Smooth muscle cell (in vitro differentiated cells): ENCODE measurements at regions not wholly inside any gene's neighbourhood (a gene's known extent, or its start where the extent isn't known, plus 50 kb on each side); places are given as distances from the start of the nearest gene placed in this dataset.
A peak's percentile ranks its signal among the peaks of the same experiment; 100 is the strongest.

Experiments used
- DNase-seq: peaks from one replicate; lab custom pipeline; 2025; ENCODE audit not compliant: unreplicated experiment; lab: John Stamatoyannopoulos, UW
- H2AFZ ChIP-seq: fragments of 200-600 bp; sonication (generic); 2 replicates; pipeline ENCODE4 v1.6.0; 2016; ENCODE audit warnings: antibody characterized with exemption, low read depth, mild to moderate bottlenecking
- H3F3A ChIP-seq: fragments of 200-600 bp; sonication (generic); 2 replicates; pipeline ENCODE4 v1.6.0; 2017; ENCODE audit warnings: antibody characterized with exemption, low read depth
- H3K27ac ChIP-seq: fragments of 200-600 bp; sonication (generic); 2 replicates; pipeline ENCODE4 v1.5.1; 2016; ENCODE audit warnings: low read depth, mild to moderate bottlenecking
- H3K27me3 ChIP-seq: fragments of 200-600 bp; sonication (generic); 2 replicates; pipeline ENCODE4 v1.6.1; 2016; ENCODE audit warnings: low read depth, mild to moderate bottlenecking
- H3K36me3 ChIP-seq: fragments of 200-600 bp; sonication (generic); 2 replicates; pipeline ENCODE4 v1.5.1; 2016; ENCODE audit warnings: low read depth
- H3K4me1 ChIP-seq: fragments of 200-600 bp; sonication (generic); 2 replicates; pipeline ENCODE4 v1.5.1; 2016; ENCODE audit warnings: low read depth
- H3K4me2 ChIP-seq: fragments of 200-600 bp; sonication (generic); 2 replicates; pipeline ENCODE4 v1.6.0; 2016; ENCODE audit warnings: mild to moderate bottlenecking
- H3K4me3 ChIP-seq: fragments of 200-600 bp; sonication (generic); 2 replicates; pipeline ENCODE4 v1.5.1; 2016; ENCODE audit warnings: mild to moderate bottlenecking
- H3K79me2 ChIP-seq: fragments of 200-600 bp; sonication (generic); 2 replicates; pipeline ENCODE4 v1.6.0; 2016; ENCODE audit warnings: low read depth, mild to moderate bottlenecking
- H3K9ac ChIP-seq: fragments of 200-600 bp; sonication (generic); 2 replicates; pipeline ENCODE4 v1.6.0; 2016; ENCODE audit warnings: low read depth
- H3K9me3 ChIP-seq: fragments of 200-600 bp; sonication (generic); replicated peaks from 2 replicates; pipeline ENCODE4 v1.5.1; 2016; ENCODE audit warnings: low read depth
- H4K20me1 ChIP-seq: fragments of 200-600 bp; sonication (generic); 2 replicates; pipeline ENCODE4 v1.6.0; 2016; ENCODE audit warnings: low read depth
- CTCF ChIP-seq: fragments of 200-600 bp; sonication (generic); IDR thresholded peaks from 2 replicates; pipeline ENCODE4 v1.5.1; 2017; ENCODE audit warnings: borderline replicate concordance, mild to moderate bottlenecking, antibody characterized with exemption; ENCODE audit not compliant: insufficient read depth, poor library complexity, severe bottlenecking
- WGBS: methylation state at CpG from one replicate; pipeline ENCODE4 v1.1.7; 2016; ENCODE audit warnings: low lambda C conversion rate; 5-methylcytosine and 5-hydroxymethylcytosine counted together

- H3F3A ChIP-seq, result peaks cover 3% of the 10 kb centered on the region
- H3K9ac ChIP-seq, result peak overlapping the region; percentile 90
- no peaks in the 10 kb centered on the region for H3K79me2 ChIP-seq
- H3K4me1 ChIP-seq, result no peaks in the 10 kb centered on the region
- H3K4me3 ChIP-seq, result no peak overlapping the region
- no peak overlapping the region for H2AFZ ChIP-seq
- H3K9me3 ChIP-seq, result no peaks in the 10 kb centered on the region
- H3K27ac ChIP-seq, result peak overlapping the region; percentile 98
- no peaks in the 10 kb centered on the region for H3K27me3 ChIP-seq
- no peak for DNase-seq
- H3K4me2 ChIP-seq, result peak overlapping the region; percentile 83
- no peaks in the 10 kb centered on the region for H4K20me1 ChIP-seq
- no peak for TF ChIP-seq CTCF
- WGBS, result 2% methylated on average over 2 of the region's 2 CpGs
- no peaks in the 10 kb centered on the region for H3K36me3 ChIP-seq
Observed at GRCh38 chr3:170726976-170727661, 141.2 kb upstream of the SLC7A14 start.

- H3F3A ChIP-seq, result peaks cover 3% of the 10 kb centered on the region
- H3K79me2 ChIP-seq, result no peaks in the 10 kb centered on the region
- H3K4me1 ChIP-seq, result no peaks in the 10 kb centered on the region
- DNase-seq, result no peak
- 76% methylated on average over 2 of the region's 2 CpGs for WGBS
- no peaks in the 10 kb centered on the region for H3K36me3 ChIP-seq
- H3K9me3 ChIP-seq, result no peaks in the 10 kb centered on the region
- no peaks in the 10 kb centered on the region for H4K20me1 ChIP-seq
- H3K27me3 ChIP-seq, result no peaks in the 10 kb centered on the region
- H2AFZ ChIP-seq, result no peak overlapping the region
- H3K27ac ChIP-seq, result peak overlapping the region; percentile 98
- TF ChIP-seq CTCF, result no peak
- no peak overlapping the region for H3K4me3 ChIP-seq
- peak overlapping the region; percentile 42 for H3K4me2 ChIP-seq
- no peak overlapping the region for H3K9ac ChIP-seq
Observed at GRCh38 chr3:170725285-170725731, 139.4 kb upstream of the SLC7A14 start.

GRCh38 chr3:170724599-170725280, 138.9 kb upstream of the SLC7A14 start:
- Histone ChIP-seq H3K9ac (no peak overlapping the region), H3K79me2 (no peaks in the 10 kb centered on the region), H3K4me2 (peak overlapping the region; percentile 42), H3K9me3 (no peaks in the 10 kb centered on the region), H3K27me3 (no peaks in the 10 kb centered on the region), H2AFZ (no peak overlapping the region), H3K27ac (peak overlapping the region; percentile 5), H3K36me3 (no peaks in the 10 kb centered on the region), H3K4me3 (no peak overlapping the region), H3F3A (peaks cover under 1% of the 10 kb centered on the region), H3K4me1 (no peaks in the 10 kb centered on the region), H4K20me1 (no peaks in the 10 kb centered on the region)
- no peak for TF ChIP-seq CTCF
- DNase-seq, result no peak
- 67% methylated on average over 1 of the region's 1 CpG for WGBS
